ENCODE measurements at regions not wholly inside any gene's neighbourhood (a gene's known extent, or its start where the extent isn't known, plus 50 kb on each side); places are given as distances from the start of the nearest gene placed in this dataset.

DNA sequence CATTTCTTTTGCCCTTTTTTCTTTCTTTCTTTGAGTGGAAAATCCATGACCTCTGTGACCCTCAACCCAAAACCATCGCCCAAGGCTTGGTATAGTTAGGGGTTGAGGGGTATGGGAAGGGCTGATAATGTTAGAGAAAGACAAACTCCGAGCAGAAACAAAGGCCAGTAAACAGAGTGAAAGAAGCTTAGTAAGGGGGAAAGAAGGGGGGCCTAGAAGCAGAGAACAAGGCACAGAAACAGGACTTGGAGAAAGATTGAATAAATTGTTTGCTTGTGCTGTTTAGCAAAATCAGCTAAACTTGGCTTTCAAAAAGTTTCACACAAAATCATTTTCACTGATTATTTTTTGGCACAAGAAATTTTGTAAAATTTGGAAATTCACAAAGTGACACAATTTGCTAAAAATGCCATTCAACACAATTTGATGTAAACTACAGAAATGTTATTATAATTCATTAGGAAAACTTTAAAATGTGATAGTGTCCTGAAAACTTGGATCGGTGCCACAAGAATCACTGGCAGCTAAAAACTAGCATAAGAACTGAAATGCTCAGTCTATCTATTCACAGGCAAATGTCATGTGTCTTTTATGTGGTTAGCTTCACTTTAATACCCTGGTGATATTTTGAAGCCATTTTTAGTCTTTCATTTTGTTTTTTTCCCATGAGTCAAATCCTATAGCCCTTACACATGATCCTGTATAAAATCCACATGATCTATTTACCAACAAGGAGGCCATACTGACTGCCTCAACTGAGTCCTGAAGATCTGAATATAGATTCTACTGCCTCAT, 276.4 kb downstream of the NR2F1-AS1 start:
- DNase-seq (no peak), ATAC-seq (ENCODE audit: low read depth in 2 of 2) (no peak)
- H3K4me3 Mint-ChIP-seq, result no peak overlapping the region
- peaks cover 0 to 6% (median 2%) of the 10 kb centered on the region in 7 donors for H3K9me3 Mint-ChIP-seq
- H3K27me3 Mint-ChIP-seq, result peaks cover 0 to 7% (median 3%) of the 10 kb centered on the region in 3 donors
- H3K36me3 Mint-ChIP-seq, result no peaks in the 10 kb centered on the region
- no peak overlapping the region for H3K27ac Mint-ChIP-seq
- H3K4me1 Mint-ChIP-seq, result no peaks in the 10 kb centered on the region

GRCh38 chr5:93303291-93303691, 277.7 kb downstream of the NR2F1-AS1 start:
- no peaks in the 10 kb centered on the region for H3K36me3 Mint-ChIP-seq
- no peak for DNase-seq
- no peaks in the 10 kb centered on the region for H3K4me1 Mint-ChIP-seq
- no peak overlapping the region for H3K4me3 Mint-ChIP-seq
- peaks cover 0 to 2% (median 0%) of the 10 kb centered on the region in 7 donors for H3K9me3 Mint-ChIP-seq
- H3K27me3 Mint-ChIP-seq, result peaks cover 0 to 7% (median 3%) of the 10 kb centered on the region in 3 donors
- ATAC-seq (ENCODE audit: low read depth in 2 of 2), result no peak
- H3K27ac Mint-ChIP-seq, result no peak overlapping the region

GRCh38 chr5:93302711-93303110, 278.3 kb downstream of the NR2F1-AS1 start:
- DNase-seq (no peak), ATAC-seq (ENCODE audit: low read depth in 2 of 2) (no peak)
- H3K4me3 Mint-ChIP-seq, result no peak overlapping the region
- peaks cover 0 to 7% (median 3%) of the 10 kb centered on the region in 3 donors for H3K27me3 Mint-ChIP-seq
- no peaks in the 10 kb centered on the region for H3K4me1 Mint-ChIP-seq
- no peak overlapping the region for H3K27ac Mint-ChIP-seq
- no peaks in the 10 kb centered on the region for H3K36me3 Mint-ChIP-seq
- H3K9me3 Mint-ChIP-seq, result peaks cover 0 to 2% (median 0%) of the 10 kb centered on the region in 7 donors

- H3K4me3 Mint-ChIP-seq, result no peak overlapping the region
- H3K9me3 Mint-ChIP-seq, result peaks cover 0 to 2% (median 0%) of the 10 kb centered on the region in 7 donors
- DNase-seq, result no peak
- no peak for ATAC-seq (ENCODE audit: low read depth in 2 of 2)
- H3K27ac Mint-ChIP-seq, result no peak overlapping the region
- no peaks in the 10 kb centered on the region for H3K36me3 Mint-ChIP-seq
- no peaks in the 10 kb centered on the region for H3K4me1 Mint-ChIP-seq
- peaks cover 0 to 7% (median 3%) of the 10 kb centered on the region in 3 donors for H3K27me3 Mint-ChIP-seq
Measured at GRCh38 chr5:93300945-93301344, 280.1 kb downstream of the NR2F1-AS1 start.

GRCh38 chr5:93300309-93300923, 280.6 kb downstream of the NR2F1-AS1 start:
- no peak overlapping the region for H3K27ac Mint-ChIP-seq
- no peak for ATAC-seq (ENCODE audit: low read depth in 2 of 2)
- H3K27me3 Mint-ChIP-seq, result peaks cover 0 to 5% (median 3%) of the 10 kb centered on the region in 3 donors

DNA sequence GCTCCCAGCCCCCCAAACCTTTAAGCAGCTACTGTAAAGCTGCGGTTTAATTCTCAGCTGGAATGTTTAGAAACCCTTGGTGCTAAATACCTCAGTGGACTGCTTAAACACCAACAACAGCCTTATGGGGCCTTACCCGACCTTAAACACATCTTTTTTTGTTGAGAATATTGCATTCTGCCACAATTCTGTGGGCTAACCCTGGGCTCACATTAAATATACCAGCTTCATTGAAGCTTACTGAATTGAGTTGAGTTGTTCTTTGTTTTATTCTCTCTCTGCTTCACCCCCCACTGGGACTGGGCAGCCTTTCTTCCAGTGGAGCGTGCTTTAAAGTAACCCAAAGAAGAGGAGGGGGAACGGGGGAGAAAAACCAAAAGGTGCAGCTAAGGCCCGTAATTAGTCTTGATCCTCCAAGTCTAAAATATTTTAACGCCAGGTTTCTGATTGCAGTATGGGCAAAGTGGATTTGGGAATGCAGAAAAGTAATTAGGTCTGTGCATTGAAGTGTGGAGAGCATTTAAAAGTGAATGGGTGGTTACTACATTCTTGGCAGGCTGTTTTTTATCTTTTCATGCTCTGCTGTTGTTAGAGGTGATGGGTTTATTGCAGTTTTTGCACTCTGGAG, 281.2 kb downstream of the NR2F1-AS1 start:
- H3K9me3 Mint-ChIP-seq, result peaks cover 0 to 6% (median 0%) of the 10 kb centered on the region in 7 donors
- H3K4me3 Mint-ChIP-seq, result no peak overlapping the region
- no peak for DNase-seq
- no peaks in the 10 kb centered on the region for H3K36me3 Mint-ChIP-seq
- ATAC-seq (ENCODE audit: low read depth in 2 of 2), result no peak
- peaks cover 0 to 3% (median 0%) of the 10 kb centered on the region in 3 donors for H3K27me3 Mint-ChIP-seq
- H3K27ac Mint-ChIP-seq, result no peak overlapping the region
- no peaks in the 10 kb centered on the region for H3K4me1 Mint-ChIP-seq

More at GRCh38 chr5:93300309-93300923, 280.6 kb downstream of the NR2F1-AS1 start:
- no peaks in the 10 kb centered on the region for H3K4me1 Mint-ChIP-seq
- no peak for DNase-seq
- no peak overlapping the region for H3K4me3 Mint-ChIP-seq
- H3K36me3 Mint-ChIP-seq, result no peaks in the 10 kb centered on the region
- peaks cover 0 to 5% (median 0%) of the 10 kb centered on the region in 7 donors for H3K9me3 Mint-ChIP-seq

GRCh38 chr5:93297116-93297515, 283.9 kb downstream of the NR2F1-AS1 start:
- H3K4me3 Mint-ChIP-seq, result no peak overlapping the region
- ATAC-seq (ENCODE audit: low read depth in 2 of 2) (no peak), DNase-seq (no peak)
- H3K27me3 Mint-ChIP-seq, result peaks cover 0 to 3% (median 0%) of the 10 kb centered on the region in 3 donors
- H3K36me3 Mint-ChIP-seq, result no peaks in the 10 kb centered on the region
- H3K9me3 Mint-ChIP-seq, result peaks cover 0 to 6% (median 2%) of the 10 kb centered on the region in 7 donors
- no peaks in the 10 kb centered on the region for H3K4me1 Mint-ChIP-seq
- no peak overlapping the region for H3K27ac Mint-ChIP-seq

GRCh38 chr5:93296338-93296737, 284.7 kb downstream of the NR2F1-AS1 start:
- H3K36me3 Mint-ChIP-seq, result no peaks in the 10 kb centered on the region
- DNase-seq (no peak), ATAC-seq (ENCODE audit: low read depth in 2 of 2) (no peak)
- H3K4me3 Mint-ChIP-seq, result no peak overlapping the region
- H3K4me1 Mint-ChIP-seq, result no peaks in the 10 kb centered on the region
- peaks cover 0 to 6% (median 2%) of the 10 kb centered on the region in 7 donors for H3K9me3 Mint-ChIP-seq
- H3K27me3 Mint-ChIP-seq, result peaks cover 0 to under 1% (median 0%) of the 10 kb centered on the region in 3 donors
- no peak overlapping the region for H3K27ac Mint-ChIP-seq

GRCh38 chr5:93294996-93295395, 286.0 kb downstream of the NR2F1-AS1 start:
- ATAC-seq (ENCODE audit: low read depth in 2 of 2) (no peak), DNase-seq (no peak)
- H3K4me1 Mint-ChIP-seq, result no peaks in the 10 kb centered on the region
- H3K27ac Mint-ChIP-seq, result no peak overlapping the region
- peaks cover 0 to 6% (median 2%) of the 10 kb centered on the region in 7 donors for H3K9me3 Mint-ChIP-seq
- no peaks in the 10 kb centered on the region for H3K36me3 Mint-ChIP-seq
- H3K4me3 Mint-ChIP-seq, result no peak overlapping the region
- no peaks in the 10 kb centered on the region for H3K27me3 Mint-ChIP-seq

GRCh38 chr5:93294199-93294598, 286.8 kb downstream of the NR2F1-AS1 start:
- Mint-ChIP-seq H3K36me3 (no peaks in the 10 kb centered on the region), H3K27ac (no peak overlapping the region), H3K27me3 (no peaks in the 10 kb centered on the region), H3K9me3 (peaks cover 0 to 6% (median 2%) of the 10 kb centered on the region in 7 donors), H3K4me3 (no peak overlapping the region), H3K4me1 (no peaks in the 10 kb centered on the region)
- ATAC-seq (ENCODE audit: low read depth in 2 of 2) (no peak), DNase-seq (no peak)

DNA sequence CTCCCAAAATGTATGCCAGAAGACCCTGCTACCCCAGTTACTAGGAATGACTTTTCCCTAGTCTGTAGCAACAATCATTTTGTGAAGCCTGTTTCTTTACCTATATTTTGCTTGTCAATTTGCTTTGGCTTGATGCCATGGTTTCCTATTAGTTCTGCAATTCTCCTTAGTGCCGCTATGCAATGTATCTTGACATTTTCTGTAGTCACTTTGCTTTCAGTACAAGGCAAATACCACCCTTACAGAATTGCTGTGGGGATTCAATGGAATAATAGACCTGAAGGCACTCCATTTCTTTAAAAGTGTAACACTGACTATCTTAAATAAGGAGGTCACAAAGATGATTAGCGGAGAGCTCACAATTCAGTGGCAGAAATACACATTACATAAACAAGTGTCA, 291.1 kb downstream of the NR2F1-AS1 start:
- DNase-seq (no peak), ATAC-seq (ENCODE audit: low read depth in 2 of 2) (no peak)
- Mint-ChIP-seq H3K27me3 (no peaks in the 10 kb centered on the region), H3K36me3 (no peaks in the 10 kb centered on the region), H3K9me3 (peaks cover 7 to 15% (median 11%) of the 10 kb centered on the region in 7 donors), H3K27ac (no peak overlapping the region), H3K4me1 (no peaks in the 10 kb centered on the region), H3K4me3 (no peak overlapping the region)

DNA sequence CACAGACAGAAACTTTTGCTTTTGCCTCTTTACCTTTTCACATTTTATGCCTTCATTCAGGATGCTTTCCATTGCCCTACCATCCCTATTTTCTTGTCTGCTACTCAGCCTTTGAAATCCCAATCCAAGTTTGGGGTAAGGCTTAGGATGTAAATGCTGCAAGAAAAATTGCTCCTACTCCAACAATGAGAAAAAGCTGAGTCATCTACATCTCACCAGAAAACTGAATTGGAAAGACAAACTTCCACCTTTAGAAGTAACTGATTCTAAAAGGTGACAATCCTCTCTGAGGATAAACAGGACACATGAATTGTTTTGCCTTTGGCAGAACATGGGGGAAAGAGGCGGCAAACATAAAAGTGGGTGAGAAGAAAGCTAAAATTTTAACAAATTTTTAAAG, 295.6 kb downstream of the NR2F1-AS1 start:
- Mint-ChIP-seq H3K27me3 (no peaks in the 10 kb centered on the region), H3K4me1 (no peaks in the 10 kb centered on the region), H3K9me3 (peaks cover 7 to 15% (median 13%) of the 10 kb centered on the region in 7 donors), H3K36me3 (no peaks in the 10 kb centered on the region), H3K4me3 (no peak overlapping the region), H3K27ac (no peak overlapping the region)
- ATAC-seq (ENCODE audit: low read depth in 2 of 2) (no peak), DNase-seq (no peak)

DNA sequence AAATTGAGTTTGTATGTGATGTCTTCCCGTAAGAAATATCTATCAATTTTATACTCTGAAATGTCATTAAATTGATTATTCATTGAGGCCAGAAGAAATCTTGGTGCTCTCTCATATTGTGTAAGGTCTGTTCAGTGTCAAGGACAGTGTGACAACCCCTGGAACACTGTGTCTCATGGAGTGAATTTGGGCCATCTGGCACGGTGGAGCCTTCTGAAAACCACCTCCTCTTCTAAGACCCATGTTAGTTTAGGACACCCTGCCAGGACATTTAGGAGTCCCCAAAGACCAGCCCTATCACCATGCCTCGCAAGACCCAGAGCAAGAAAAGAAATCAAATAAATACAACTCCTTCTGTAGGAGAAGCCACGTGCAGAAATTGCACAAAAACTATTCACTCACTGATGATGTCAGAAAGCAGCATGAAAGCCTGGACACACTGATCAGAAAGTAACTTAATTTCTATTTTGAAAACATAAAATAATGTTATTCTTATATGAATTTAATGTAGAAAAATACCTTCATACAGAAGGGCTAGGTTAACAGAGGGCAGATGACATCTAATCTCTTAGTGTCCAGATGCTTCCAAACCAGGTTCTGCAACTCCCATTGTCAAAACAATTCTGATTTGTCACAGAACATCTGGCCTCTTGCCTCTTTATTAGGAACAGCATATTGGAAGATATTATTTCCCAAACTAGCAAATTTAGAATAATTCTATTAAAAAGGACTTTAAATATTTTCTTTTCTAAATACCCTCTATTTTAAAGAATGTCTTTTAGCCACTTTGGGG, 298.8 kb downstream of the NR2F1-AS1 start:
- Mint-ChIP-seq H3K27ac (no peak overlapping the region), H3K4me3 (no peak overlapping the region), H3K27me3 (no peaks in the 10 kb centered on the region), H3K4me1 (no peaks in the 10 kb centered on the region), H3K36me3 (no peaks in the 10 kb centered on the region), H3K9me3 (peaks cover 5 to 13% (median 11%) of the 10 kb centered on the region in 7 donors)
- no peak for DNase-seq
- no peak for ATAC-seq (ENCODE audit: low read depth in 2 of 2)
